Ishikawa (cell line): ENCODE measurements at regions not wholly inside any gene's neighbourhood (a gene's known extent, or its start where the extent isn't known, plus 50 kb on each side); places are given as distances from the start of the nearest gene placed in this dataset.

Source experiments
- CREB1 ChIP-seq: IDR thresholded peaks from 2 replicates; pipeline ENCODE4 v1.6.1; 2012; ENCODE audit warnings: low read depth
- EP300 ChIP-seq: IDR thresholded peaks from 2 replicates; pipeline ENCODE4 v1.6.1; 2012; ENCODE audit warnings: borderline replicate concordance
- TAF1 ChIP-seq: IDR thresholded peaks from 2 replicates; pipeline ENCODE4 v1.6.1; 2012; ENCODE audit warnings: low read depth, mild to moderate bottlenecking
- USF1 ChIP-seq: IDR thresholded peaks from 2 replicates; pipeline ENCODE4 v1.6.1; 2012
- YY1 ChIP-seq: IDR thresholded peaks from 2 replicates; pipeline ENCODE4 v1.6.1; 2012; ENCODE audit warnings: low read depth
- ZBTB7A ChIP-seq: IDR thresholded peaks from 2 replicates; pipeline ENCODE4 v1.6.1; 2012; ENCODE audit warnings: low read depth

- TF ChIP-seq EP300, result no peak
- TF ChIP-seq YY1, result no peak
- no peak for TF ChIP-seq CREB1
- no peak for TF ChIP-seq ZBTB7A
- TF ChIP-seq TAF1, result no peak
- TF ChIP-seq USF1, result no peak
Measured at GRCh38 chr11:37511425-37511933, 913.4 kb upstream of the RAG2 start.
